NCI-H146 (cell line): ENCODE measurements at regions not wholly inside any gene's neighbourhood (a gene's known extent, or its start where the extent isn't known, plus 50 kb on each side); places are given as distances from the start of the nearest gene placed in this dataset.

Source experiments
- DNase-seq: peaks from one replicate; lab custom pipeline; 2025; lab: John Stamatoyannopoulos, UW

GRCh38 chr4:29521281-29521680 lies 1198.9 kb upstream of the PCDH7 start:
- DNase-seq: no peak

DNA sequence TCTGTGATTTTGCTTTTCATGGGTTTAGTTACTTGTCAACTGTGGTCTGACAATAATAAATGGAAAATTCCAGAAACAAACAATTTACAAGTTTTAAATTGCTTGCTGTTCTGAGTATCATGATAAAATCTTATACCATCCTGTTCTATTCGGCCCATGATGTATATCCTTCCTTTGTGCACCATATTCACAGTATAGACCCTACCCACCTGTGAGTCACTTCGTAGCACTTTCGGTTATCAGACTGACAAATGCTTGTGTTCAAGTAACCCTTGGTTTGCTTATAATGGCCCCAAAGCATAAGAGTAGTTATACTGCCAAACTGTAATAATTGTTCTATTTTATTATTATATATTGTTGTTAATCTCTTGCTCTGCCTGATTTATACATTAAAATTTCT lies 1183.4 kb upstream of the PCDH7 start:
- DNase-seq: no peak

DNA sequence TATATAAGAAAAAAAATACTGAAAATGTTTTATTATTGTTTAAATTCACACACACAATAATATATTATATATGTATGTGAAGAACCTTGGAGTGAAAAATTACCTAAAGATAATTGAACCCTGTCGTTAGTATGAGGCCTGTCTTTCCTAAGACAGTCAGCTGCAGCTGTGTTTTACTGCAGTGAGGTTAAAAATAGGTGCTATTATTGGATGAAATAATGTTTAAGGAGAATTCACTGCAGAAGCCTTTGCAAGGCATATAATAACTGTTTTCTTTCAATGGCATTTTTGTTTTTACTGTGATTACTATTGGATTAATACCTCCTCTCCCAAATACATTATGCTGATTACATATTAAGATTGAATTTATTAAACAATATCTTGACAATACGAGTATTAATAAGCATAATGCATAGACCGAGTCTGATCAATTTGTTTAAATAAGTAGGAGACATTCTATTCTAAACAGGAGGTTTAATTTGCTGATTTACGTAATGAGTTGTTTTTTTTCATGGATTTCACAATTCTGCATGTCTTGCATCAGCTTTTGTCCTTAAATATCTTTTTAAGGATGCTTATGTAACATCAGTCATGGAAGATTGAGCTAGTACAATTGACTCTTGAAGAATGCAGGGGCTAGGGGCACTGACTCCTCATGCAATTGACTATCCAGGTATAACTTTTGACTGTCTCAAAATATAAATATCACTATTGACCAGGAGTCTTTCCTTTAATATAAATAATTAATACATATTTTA lies 1181.1 kb upstream of the PCDH7 start:
- no peak for DNase-seq

GRCh38 chr4:29540439-29541102 lies 1179.6 kb upstream of the PCDH7 start:
- no peak for DNase-seq

- no peak for DNase-seq
Measured at GRCh38 chr4:29541757-29542156, 1178.4 kb upstream of the PCDH7 start.

DNA sequence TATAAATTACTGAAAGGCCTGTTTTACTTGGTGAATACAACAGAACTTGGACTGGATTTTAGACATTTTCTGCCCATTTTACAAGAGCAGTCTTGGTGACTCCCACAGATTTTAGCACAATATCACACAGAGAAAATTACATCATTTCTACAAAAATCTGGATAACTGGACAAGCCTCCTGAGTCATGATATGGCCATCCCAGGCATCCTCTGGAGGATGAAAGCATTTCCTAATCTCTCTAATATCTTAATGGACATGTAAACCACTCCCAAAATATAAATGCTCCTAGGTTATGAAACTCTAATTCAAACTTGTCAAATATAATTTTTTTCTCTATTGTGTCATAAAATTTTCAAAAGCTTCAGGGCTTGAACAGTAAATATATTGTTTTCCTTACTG lies 1170.8 kb upstream of the PCDH7 start:
- no peak for DNase-seq

DNA sequence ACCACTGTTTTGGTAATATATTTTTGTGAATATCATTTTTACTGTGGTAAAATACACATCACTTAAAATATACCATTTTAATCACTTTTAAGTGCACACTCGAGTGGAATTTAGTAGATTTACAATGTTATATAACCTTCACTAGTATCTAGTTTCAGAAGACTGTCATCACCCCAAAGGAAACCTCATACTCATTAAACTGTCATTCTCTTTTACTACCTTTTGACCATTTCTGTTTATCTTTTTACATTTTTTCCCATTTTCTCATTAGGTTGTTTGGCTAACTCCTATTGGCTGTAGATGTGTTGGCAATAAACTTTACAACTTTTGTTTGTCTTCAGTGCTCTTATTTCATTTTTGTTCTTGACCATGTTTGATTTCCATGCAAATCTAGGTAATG lies 1168.3 kb upstream of the PCDH7 start:
- DNase-seq: no peak

GRCh38 chr4:29553846-29554245 lies 1166.3 kb upstream of the PCDH7 start:
- no peak for DNase-seq

DNA sequence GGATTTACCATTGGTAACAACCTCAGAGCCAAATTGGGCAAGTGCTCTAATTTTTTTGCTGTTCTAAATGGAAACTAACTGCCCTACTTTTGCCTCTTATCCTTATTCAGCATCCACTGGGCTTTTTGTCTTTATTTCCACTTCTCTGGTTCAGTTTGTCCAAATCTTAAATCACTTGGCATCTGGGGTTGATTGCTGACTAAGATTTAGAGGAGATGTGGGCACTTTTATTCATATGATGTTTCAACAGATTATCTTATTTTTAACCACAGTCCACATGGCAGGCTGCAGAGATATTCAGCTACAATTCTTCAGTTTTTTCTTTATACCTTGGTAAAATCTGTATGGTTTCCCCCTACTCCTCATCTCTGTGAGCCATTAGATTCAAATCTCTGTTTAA lies 1161.4 kb upstream of the PCDH7 start:
- DNase-seq: no peak

- DNase-seq: no peak
Measured at GRCh38 chr4:29559286-29559685, 1160.9 kb upstream of the PCDH7 start.

DNA sequence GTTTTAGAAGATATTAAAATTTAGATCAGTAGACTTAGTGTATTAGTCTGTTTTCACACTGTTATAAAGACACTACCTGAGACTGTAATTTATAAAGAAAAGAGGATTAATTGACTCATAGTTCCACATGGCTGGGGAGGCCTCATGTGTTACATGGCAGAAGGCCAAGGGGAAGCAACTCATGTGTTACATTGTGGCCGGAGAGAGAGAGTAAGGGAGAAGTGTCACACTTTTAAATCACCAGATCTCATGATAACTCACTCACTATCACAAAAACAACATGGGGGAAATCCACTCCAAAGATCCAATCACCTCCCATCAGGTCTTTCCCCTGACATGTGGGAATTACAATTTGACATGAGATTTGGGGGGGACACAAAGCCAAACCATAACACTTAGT lies 1159.7 kb upstream of the PCDH7 start:
- DNase-seq: no peak

DNA sequence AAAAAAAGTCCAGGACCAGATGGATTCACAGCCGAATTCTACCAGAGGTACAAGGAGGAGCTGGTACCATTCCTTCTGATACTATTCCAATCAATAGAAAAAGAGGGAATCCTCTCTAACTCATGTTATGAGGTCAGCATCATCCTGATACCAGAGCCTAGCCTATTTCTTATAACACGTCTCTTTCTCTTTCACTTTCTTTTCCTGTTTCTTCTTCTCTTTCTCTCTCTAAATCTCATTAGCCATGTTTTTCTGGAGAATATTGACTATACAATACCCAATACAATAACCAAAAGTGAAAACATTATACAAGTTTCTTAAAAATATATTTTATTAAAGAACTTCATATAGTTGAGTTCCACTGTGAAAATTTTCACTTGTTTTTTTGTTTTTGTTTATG lies 1154.9 kb upstream of the PCDH7 start:
- DNase-seq: no peak

GRCh38 chr4:29566371-29566770 lies 1153.8 kb upstream of the PCDH7 start:
- no peak for DNase-seq

- DNase-seq: no peak
Measured at GRCh38 chr4:29571322-29571721, 1148.8 kb upstream of the PCDH7 start.

GRCh38 chr4:29578329-29578728 lies 1141.8 kb upstream of the PCDH7 start:
- DNase-seq: peak; percentile 7

DNA sequence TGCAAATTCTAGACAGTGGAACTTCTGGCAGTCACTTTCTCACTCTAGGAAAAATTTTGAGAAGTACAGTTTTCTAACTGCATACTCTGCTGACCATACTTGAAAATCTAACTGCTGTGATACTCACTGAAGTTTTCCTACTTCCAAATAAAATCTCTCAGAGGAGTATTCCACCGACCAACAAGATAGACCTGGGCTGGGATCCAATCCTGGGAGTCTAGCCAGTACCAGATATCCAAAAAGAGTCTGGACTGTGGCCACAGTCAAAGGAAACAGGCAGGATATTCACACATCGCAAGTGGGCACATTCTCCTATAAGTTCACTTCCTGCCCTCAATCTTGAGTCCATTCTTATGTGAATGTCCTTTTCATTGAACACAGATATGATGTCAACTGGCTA lies 1138.7 kb upstream of the PCDH7 start:
- DNase-seq: no peak

- DNase-seq: no peak
Measured at GRCh38 chr4:29588617-29589016, 1131.6 kb upstream of the PCDH7 start.

GRCh38 chr4:29596228-29596627 lies 1123.9 kb upstream of the PCDH7 start:
- DNase-seq: no peak

DNA sequence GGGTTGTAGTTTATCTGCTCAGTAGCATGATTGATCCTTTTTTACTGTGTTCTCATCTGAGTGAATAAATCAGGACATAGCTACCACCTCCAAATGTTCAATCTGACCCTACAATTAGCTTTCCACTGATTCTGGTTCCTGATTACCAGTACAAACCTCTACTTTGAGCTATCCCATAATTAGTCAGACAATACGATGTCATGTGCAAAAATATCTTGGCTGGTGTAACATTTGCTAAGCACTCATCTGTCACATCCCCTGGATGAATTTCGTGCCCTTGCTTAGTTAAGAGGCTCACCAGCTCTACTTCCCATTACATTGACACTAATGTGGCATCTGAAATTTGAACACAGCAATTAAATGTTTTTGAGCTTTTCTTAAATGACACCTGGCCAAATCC lies 1101.0 kb upstream of the PCDH7 start:
- no peak for DNase-seq

DNA sequence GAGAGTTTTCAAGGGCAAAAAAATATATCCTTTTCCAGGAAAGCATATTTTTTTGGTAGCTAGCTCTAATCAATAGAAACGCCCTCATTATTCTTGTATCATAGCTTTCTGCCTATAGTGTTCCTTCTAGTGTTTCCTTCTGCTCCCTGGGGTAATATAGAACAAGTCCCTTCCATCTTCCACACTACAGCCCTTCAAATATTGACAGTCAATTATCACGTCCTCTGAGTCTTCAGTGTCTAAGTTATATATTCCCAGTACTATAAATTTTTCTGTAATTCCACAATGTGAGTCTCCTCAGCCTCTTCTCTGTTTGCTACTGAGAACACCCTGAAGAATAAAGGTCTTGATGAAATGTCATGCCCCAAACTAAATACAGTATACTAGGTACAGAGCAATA lies 1088.0 kb upstream of the PCDH7 start:
- DNase-seq: no peak

DNA sequence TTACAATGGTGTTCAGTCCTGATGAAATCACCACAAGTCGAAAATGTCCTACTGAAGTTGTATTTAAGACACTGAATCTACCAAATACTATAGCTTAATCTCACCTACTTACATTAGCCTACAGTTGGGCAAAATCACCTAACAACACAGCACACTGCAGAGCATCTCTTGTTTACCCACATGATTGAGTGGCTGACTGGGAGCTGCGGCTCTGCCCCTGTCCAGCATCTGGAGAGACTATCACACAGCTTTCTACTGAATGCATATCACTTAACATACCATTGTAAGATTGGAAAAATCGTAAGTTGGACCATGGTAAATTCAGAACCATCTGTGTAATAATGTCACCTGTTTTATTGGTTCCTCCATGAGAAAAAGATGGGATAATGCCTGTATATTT lies 1083.2 kb upstream of the PCDH7 start:
- no peak for DNase-seq

- no peak for DNase-seq
Measured at GRCh38 chr4:29653221-29653620, 1066.9 kb upstream of the PCDH7 start.

DNA sequence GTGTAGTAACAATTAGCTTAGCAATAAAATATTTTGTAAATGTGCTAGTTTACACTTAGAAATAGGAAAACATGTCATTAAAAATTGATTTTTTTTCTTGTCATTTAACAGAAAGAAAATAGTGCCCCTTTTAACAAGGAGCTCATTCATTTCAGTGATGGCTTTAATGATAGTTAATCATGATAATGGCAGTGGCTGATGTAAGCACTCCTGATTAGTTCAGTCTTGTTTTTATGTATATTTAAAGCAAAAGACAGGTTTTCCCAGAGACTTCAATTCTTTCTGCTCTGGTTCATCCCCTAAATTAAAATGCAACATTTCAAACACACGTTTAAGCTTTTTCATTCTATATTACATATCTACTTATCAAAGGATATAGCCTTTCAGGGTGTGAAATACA lies 1039.5 kb upstream of the PCDH7 start:
- peak; percentile 33 for DNase-seq

DNA sequence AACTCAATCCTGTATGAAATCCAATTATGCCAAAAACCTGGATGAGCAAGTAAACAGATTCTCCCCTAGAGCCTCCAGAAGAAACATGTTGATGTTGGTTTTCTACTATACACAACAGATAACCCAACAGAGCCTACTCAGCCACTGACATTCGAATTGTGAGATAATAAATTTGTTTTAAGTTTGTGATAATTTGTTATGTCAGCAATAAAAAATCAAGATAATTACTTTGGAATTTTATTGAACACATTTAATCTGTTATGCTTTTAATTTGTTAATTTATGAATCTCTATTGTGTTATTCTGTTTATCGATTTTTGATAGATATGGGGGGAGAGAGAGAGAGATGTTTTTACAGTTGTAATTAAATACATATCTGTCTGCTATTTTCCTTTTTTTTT lies 1016.1 kb upstream of the PCDH7 start:
- DNase-seq: no peak
